Inflammatory macrophage (primary cell): ENCODE measurements at regions not wholly inside any gene's neighbourhood (a gene's known extent, or its start where the extent isn't known, plus 50 kb on each side); places are given as distances from the start of the nearest gene placed in this dataset.
"Not testable (repeated sequence)": the region's sequence is repeated elsewhere in the genome, so short reads cannot be mapped to it uniquely, and the experiment has no call there.

Source experiments
- DNase-seq, 2 donors: peaks; one replicate each; pipeline ENCODE4 v3.0.0-alpha.2; 2020 to 2022

GRCh38 chr7:65251851-65252620 lies 121.6 kb upstream of the ZNF92 start:
- no peak for DNase-seq

- no peak for DNase-seq
These were observed 122.8 kb upstream of the ZNF92 start for GRCh38 chr7:65250697-65251395.

GRCh38 chr7:65250216-65250615 lies 123.4 kb upstream of the ZNF92 start:
- DNase-seq = no peak

GRCh38 chr7:65247491-65247890 lies 126.2 kb upstream of the ZNF92 start:
- no peak for DNase-seq

- DNase-seq = no peak
These were observed 133.8 kb upstream of the ZNF92 start for GRCh38 chr7:65239707-65240352.

- no peak for DNase-seq
These were observed 134.3 kb upstream of the ZNF92 start for GRCh38 chr7:65239324-65239706.

GRCh38 chr7:65238785-65239184 lies 134.9 kb upstream of the ZNF92 start:
- DNase-seq = no peak

GRCh38 chr7:65235586-65235985 lies 138.1 kb upstream of the ZNF92 start:
- DNase-seq = no peak

- DNase-seq = no peak
These were observed 140.1 kb upstream of the ZNF92 start for GRCh38 chr7:65233409-65234034.

- DNase-seq = no peak
These were observed 143.4 kb upstream of the ZNF92 start for GRCh38 chr7:65230231-65230630.

- DNase-seq = no peak
These were observed 148.1 kb upstream of the ZNF92 start for GRCh38 chr7:65225422-65226006.

GRCh38 chr7:65222655-65223054 lies 151.0 kb upstream of the ZNF92 start:
- no peak for DNase-seq

- no peak for DNase-seq
These were observed 152.0 kb upstream of the ZNF92 start for GRCh38 chr7:65221683-65222082.

GRCh38 chr7:65219623-65220022 lies 154.0 kb upstream of the ZNF92 start:
- no peak for DNase-seq

GRCh38 chr7:65216469-65216868 lies 157.2 kb upstream of the ZNF92 start:
- DNase-seq = peak in 1 of 2 donors; percentile 2

- not testable (repeated sequence) for DNase-seq
These were observed 160.4 kb upstream of the ZNF92 start for GRCh38 chr7:65213260-65213659.

GRCh38 chr7:65199221-65199620 lies 174.4 kb upstream of the ZNF92 start:
- not testable (repeated sequence) for DNase-seq

- DNase-seq = not testable (repeated sequence)
These were observed 180.2 kb upstream of the ZNF92 start for GRCh38 chr7:65193334-65194058.

GRCh38 chr7:65177041-65177440 lies 170.6 kb upstream of the ERV3-1 start:
- DNase-seq = not testable (repeated sequence)

- not testable (repeated sequence) for DNase-seq
These were observed 143.6 kb upstream of the ERV3-1 start for GRCh38 chr7:65150105-65150504.

- DNase-seq = not testable (repeated sequence)
These were observed 139.8 kb upstream of the ERV3-1 start for GRCh38 chr7:65146118-65146914.
